ENCODE measurements at regions not wholly inside any gene's neighbourhood (a gene's known extent, or its start where the extent isn't known, plus 50 kb on each side); places are given as distances from the start of the nearest gene placed in this dataset.

GRCh38 chr20:22495172-22495571, 89.2 kb downstream of the FOXA2 start:
- TF ChIP-seq CTCF (conservative IDR thresholded peaks at IDR 0.05; ENCODE audit: low read depth, low read length) = no peak
- no peak for TF ChIP-seq EZH2 (IDR thresholded peaks at IDR 0.05; ENCODE audit: low read length, unreplicated experiment)
- TF ChIP-seq EZH2phosphoT487 (IDR thresholded peaks at IDR 0.05; ENCODE audit: borderline replicate concordance, low read length) = no peak

Measured in PC-3 (cell line).